Esophagus (tissue), 2 donors: ENCODE measurements at regions not wholly inside any gene's neighbourhood (a gene's known extent, or its start where the extent isn't known, plus 50 kb on each side); places are given as distances from the start of the nearest gene placed in this dataset.
"Not testable (repeated sequence)": the region's sequence is repeated elsewhere in the genome, so short reads cannot be mapped to it uniquely, and the experiment has no call there.

Source experiments
- H3K27ac ChIP-seq, 2 donors: one replicate each; pipeline ENCODE4 v1.5.1; 2013; ENCODE audit warnings: low read depth in 2 of 2, mild to moderate bottlenecking in 2 of 2, inconsistent platforms in 1 of 2, low read length in 1 of 2, moderate library complexity in 1 of 2
- H3K27me3 ChIP-seq, 2 donors: one replicate each; pipeline ENCODE4 v1.6.1; 2013; ENCODE audit warnings: low read length in 2 of 2, control low read depth in 1 of 2, mild to moderate bottlenecking in 1 of 2; ENCODE audit not compliant: insufficient read depth in 2 of 2, control insufficient read depth in 1 of 2
- H3K36me3 ChIP-seq, 2 donors: one replicate each; pipeline ENCODE4 v1.6.1; 2013; ENCODE audit warnings: low read length in 1 of 2; ENCODE audit not compliant: control insufficient read depth in 2 of 2, insufficient read depth in 2 of 2
- H3K4me1 ChIP-seq, 2 donors: one replicate each; pipeline ENCODE4 v1.6.1; 2013; ENCODE audit warnings: low read length in 1 of 2; ENCODE audit not compliant: control insufficient read depth in 2 of 2, insufficient read depth in 2 of 2
- H3K4me3 ChIP-seq, 2 donors: one replicate each; pipeline ENCODE4 v1.5.1; 2013; ENCODE audit warnings: low read length in 2 of 2, mild to moderate bottlenecking in 2 of 2, low read depth in 1 of 2, moderate library complexity in 1 of 2
- H3K9me3 ChIP-seq, 2 donors: one replicate each; pipeline ENCODE4 v1.6.1; 2013; ENCODE audit warnings: mild to moderate bottlenecking in 2 of 2, low read depth in 1 of 2, low read length in 1 of 2, moderate library complexity in 1 of 2; ENCODE audit not compliant: control insufficient read depth in 2 of 2, insufficient read depth in 1 of 2
- WGBS, 2 donors: extraction: QIAGEN DNeasy Blood & Tissue Kit; methylation state at CpG; one replicate each; pipeline ENCODE4 v1.1.7; 2013; 5-methylcytosine and 5-hydroxymethylcytosine counted together
- donor health status: healthy with polysubstance abuse.
- donor health status: Bipolar disorder and iron deficiency.

GRCh38 chr13:79625517-79625916, 144.6 kb downstream of the NDFIP2 start:
- no peaks in the 10 kb centered on the region for H3K36me3 ChIP-seq
- H3K4me3 ChIP-seq: no peak overlapping the region
- no peaks in the 10 kb centered on the region for H3K9me3 ChIP-seq
- no peaks in the 10 kb centered on the region for H3K27me3 ChIP-seq
- H3K4me1 ChIP-seq: peaks cover 0 to 3% of the 10 kb centered on the region in 2 donors
- H3K27ac ChIP-seq: no peak overlapping the region
- WGBS, 2 donors: 60 to 62% methylated on average over 1 of the region's 1 CpG

GRCh38 chr13:79621902-79622301, 140.9 kb downstream of the NDFIP2 start:
- Histone ChIP-seq H3K36me3 (no peaks in the 10 kb centered on the region), H3K4me3 (no peak overlapping the region), H3K4me1 (peaks cover 0 to 4% of the 10 kb centered on the region in 2 donors), H3K9me3 (no peaks in the 10 kb centered on the region), H3K27ac (no peak overlapping the region), H3K27me3 (no peaks in the 10 kb centered on the region)
- 49 to 70% methylated on average over 2 of the region's 2 CpGs for WGBS, 2 donors

DNA sequence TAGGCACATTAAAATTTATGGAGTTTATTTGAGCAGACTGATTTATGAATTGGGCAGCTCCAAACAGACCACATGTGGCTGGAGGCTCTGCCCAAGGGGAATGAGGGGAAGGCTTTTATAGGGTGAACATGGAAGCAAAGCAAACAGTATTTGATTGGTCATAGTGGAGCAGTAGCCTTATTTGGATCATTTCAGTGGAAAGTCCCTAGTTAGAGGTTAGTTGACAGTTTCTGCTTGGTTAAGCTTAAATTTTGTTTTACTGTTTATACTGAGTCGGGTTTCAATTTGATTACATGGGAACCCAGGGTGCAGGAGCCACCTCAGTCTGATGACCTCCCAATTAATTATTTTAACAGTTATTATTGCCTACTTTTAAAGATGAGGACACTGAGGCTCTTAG, 140.5 kb downstream of the NDFIP2 start:
- H3K4me1 ChIP-seq: peaks cover 0 to 4% of the 10 kb centered on the region in 2 donors
- H3K27ac ChIP-seq: peak overlapping the region in 1 of 2 donors; percentile 57
- H3K27me3 ChIP-seq: no peaks in the 10 kb centered on the region
- no peak overlapping the region for H3K4me3 ChIP-seq
- WGBS, 2 donors: 55 to 86% methylated on average over 1 of the region's 1 CpG
- no peaks in the 10 kb centered on the region for H3K9me3 ChIP-seq
- no peaks in the 10 kb centered on the region for H3K36me3 ChIP-seq

GRCh38 chr13:79614250-79614918, 133.4 kb downstream of the NDFIP2 start:
- no peak overlapping the region for H3K27ac ChIP-seq

DNA sequence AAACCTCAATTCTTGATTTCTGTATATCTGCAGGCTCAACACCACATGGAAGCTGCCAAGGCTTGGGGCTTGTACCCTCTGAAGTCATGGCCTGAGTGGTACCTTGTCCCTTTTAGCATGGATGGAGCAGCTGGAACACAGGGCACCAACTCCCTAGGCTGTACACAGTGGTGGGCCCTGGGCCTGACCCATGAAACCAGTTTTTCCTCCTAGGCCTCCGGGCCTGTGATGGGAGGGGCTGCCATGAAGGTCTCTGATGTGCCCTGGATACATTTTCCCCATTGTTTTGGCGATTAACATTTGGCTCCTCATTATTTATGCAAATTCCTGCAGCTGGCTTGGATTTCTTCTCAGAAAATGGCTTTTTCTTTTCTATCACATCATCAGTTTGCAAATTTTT, 131.6 kb downstream of the NDFIP2 start:
- WGBS, 2 donors: 67 to 80% methylated on average over 2 of the region's 2 CpGs
- Histone ChIP-seq H3K9me3 (peaks cover 3 to 7% of the 10 kb centered on the region in 2 donors), H3K27ac (no peak overlapping the region), H3K27me3 (no peaks in the 10 kb centered on the region), H3K4me1 (no peaks in the 10 kb centered on the region), H3K36me3 (no peaks in the 10 kb centered on the region), H3K4me3 (no peak overlapping the region)

More at GRCh38 chr13:79614250-79614918, 133.4 kb downstream of the NDFIP2 start:
- Histone ChIP-seq H3K4me1 (no peaks in the 10 kb centered on the region), H3K36me3 (no peaks in the 10 kb centered on the region), H3K9me3 (peaks cover 3 to 7% of the 10 kb centered on the region in 2 donors), H3K4me3 (no peak overlapping the region), H3K27me3 (no peaks in the 10 kb centered on the region)

DNA sequence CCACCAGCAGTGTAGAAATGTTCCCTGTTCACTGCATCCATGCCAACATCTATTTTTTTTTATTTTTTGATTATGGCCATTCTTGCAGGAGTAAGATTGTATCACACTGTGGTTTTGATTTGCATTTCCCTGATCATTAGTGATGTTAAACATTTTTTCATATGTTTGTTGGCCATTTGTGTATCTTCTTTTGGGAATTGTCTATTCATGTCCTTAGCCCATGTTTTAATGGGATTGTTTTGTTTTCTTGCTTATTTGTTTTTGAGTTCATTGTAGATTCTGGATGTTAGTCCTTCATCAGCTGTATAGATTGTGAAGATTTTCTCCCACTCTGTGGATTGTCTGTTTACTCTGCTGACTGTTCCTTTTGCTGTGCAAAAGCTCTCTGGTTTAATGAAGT, 126.9 kb downstream of the NDFIP2 start:
- H3K9me3 ChIP-seq, H3K27ac ChIP-seq, H3K27me3 ChIP-seq, H3K4me3 ChIP-seq, H3K4me1 ChIP-seq, H3K36me3 ChIP-seq: not testable (repeated sequence)
